ENCODE measurements at regions not wholly inside any gene's neighbourhood (a gene's known extent, or its start where the extent isn't known, plus 50 kb on each side); places are given as distances from the start of the nearest gene placed in this dataset.

GRCh38 chr21:38936240-38936639 lies 130.5 kb downstream of the ETS2 start:
- TF ChIP-seq CTCF (IDR thresholded peaks at IDR 0.05) (no peak), POLR2A (IDR thresholded peaks at IDR 0.05) (no peak), POLR2AphosphoS5 (IDR thresholded peaks at IDR 0.05) (no peak)

Data from prostate gland (tissue), 2 donors.